ENCODE measurements at regions not wholly inside any gene's neighbourhood (a gene's known extent, or its start where the extent isn't known, plus 50 kb on each side); places are given as distances from the start of the nearest gene placed in this dataset.

DNA sequence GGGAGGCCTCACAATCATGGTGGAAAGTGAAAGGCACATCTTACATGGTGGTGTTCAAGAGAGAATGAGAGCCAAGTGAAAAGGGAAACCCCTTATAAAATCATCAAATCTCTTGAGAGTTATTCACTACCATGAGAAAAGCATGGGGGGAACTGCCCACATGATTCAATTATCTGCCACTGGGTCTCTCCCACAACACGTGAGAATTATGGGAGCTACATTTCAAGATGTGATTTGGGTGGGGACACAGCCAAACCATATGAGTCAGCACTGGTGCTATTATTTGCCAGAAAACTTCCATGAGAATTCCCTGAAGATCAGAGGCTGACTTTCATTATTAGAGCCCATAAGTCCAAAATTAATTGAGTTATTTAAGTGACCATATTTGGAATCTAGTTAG is 1001.2 kb upstream of the POT1 start:
- peaks cover 0 to 3% of the 10 kb centered on the region in 2 experiments for H3K9me3 ChIP-seq (ENCODE audit: control insufficient read depth in 1 of 2, insufficient read depth in 1 of 2, low read length in 2 of 2)
- no peaks in the 10 kb centered on the region for H3K27me3 Mint-ChIP-seq
- no peaks in the 10 kb centered on the region for H3K4me1 Mint-ChIP-seq (ENCODE audit: low read depth)
- H3K4me1 ChIP-seq (ENCODE audit: insufficient read depth, low read length) = no peaks in the 10 kb centered on the region
- H3K36me3 ChIP-seq (ENCODE audit: insufficient read depth, low read length) = no peaks in the 10 kb centered on the region
- intact Hi-C loops (cut with DNase I, micrococcal nuclease) = no loop called here
- H3K4me3 ChIP-seq (ENCODE audit: low read length) = no peak overlapping the region
- no peak overlapping the region for H3K4me3 Mint-ChIP-seq
- no peak for DNase-seq
- H3K27ac Mint-ChIP-seq = no peak overlapping the region
- ChIA-PET POLR2A (interaction anchor here (0.6 kb wide), 1 partner anchor 560 kb away, joined by 3 read pairs; no protein-coding TSS in a partner anchor), CTCF (no interaction called here)
- H3K36me3 Mint-ChIP-seq (ENCODE audit: low read depth) = no peaks in the 10 kb centered on the region
- peaks cover 2% of the 10 kb centered on the region for H3K9me3 Mint-ChIP-seq
- H3K27me3 ChIP-seq (ENCODE audit: control insufficient read depth in 1 of 2, insufficient read depth in 2 of 2, low read length in 2 of 2) = no peaks in the 10 kb centered on the region
- H3K27ac ChIP-seq (ENCODE audit: low read depth in 1 of 2, low read length in 2 of 2) = no peak overlapping the region
- no peak for ATAC-seq (ENCODE audit: poor library complexity)
- TF ChIP-seq CTCF (IDR thresholded peaks at IDR 0.05) = no peak

GRCh38 chr7:125927556-125927955 is 997.9 kb upstream of the POT1 start:
- Histone ChIP-seq H3K27ac (ENCODE audit: low read depth in 1 of 2, low read length in 2 of 2) (no peak overlapping the region), H3K4me3 (ENCODE audit: low read length) (no peak overlapping the region), H3K27me3 (ENCODE audit: control insufficient read depth in 1 of 2, insufficient read depth in 2 of 2, low read length in 2 of 2) (no peaks in the 10 kb centered on the region), H3K4me1 (ENCODE audit: insufficient read depth, low read length) (no peaks in the 10 kb centered on the region), H3K9me3 (ENCODE audit: control insufficient read depth in 1 of 2, insufficient read depth in 1 of 2, low read length in 2 of 2) (peaks cover 0 to 3% of the 10 kb centered on the region in 2 experiments), H3K36me3 (ENCODE audit: insufficient read depth, low read length) (no peaks in the 10 kb centered on the region)
- H3K27ac Mint-ChIP-seq = no peak overlapping the region
- no peak for TF ChIP-seq CTCF (IDR thresholded peaks at IDR 0.05)
- H3K9me3 Mint-ChIP-seq = peaks cover 2% of the 10 kb centered on the region
- H3K36me3 Mint-ChIP-seq (ENCODE audit: low read depth) = no peaks in the 10 kb centered on the region
- no peaks in the 10 kb centered on the region for H3K4me1 Mint-ChIP-seq (ENCODE audit: low read depth)
- no peaks in the 10 kb centered on the region for H3K27me3 Mint-ChIP-seq
- ChIA-PET POLR2A (no interaction called here), CTCF (no interaction called here)
- DNase-seq = no peak
- no peak for ATAC-seq (ENCODE audit: poor library complexity)
- no peak overlapping the region for H3K4me3 Mint-ChIP-seq
- intact Hi-C loops (cut with DNase I, micrococcal nuclease) = no loop called here

GRCh38 chr7:125926621-125927020 is 997.0 kb upstream of the POT1 start:
- intact Hi-C loops (cut with DNase I, micrococcal nuclease) = no loop called here

More at GRCh38 chr7:125926621-125927020, 997.0 kb upstream of the POT1 start:
- ATAC-seq (ENCODE audit: poor library complexity) = no peak
- Mint-ChIP-seq H3K27ac (no peak overlapping the region), H3K9me3 (peaks cover 2% of the 10 kb centered on the region), H3K27me3 (no peaks in the 10 kb centered on the region), H3K4me1 (ENCODE audit: low read depth) (no peaks in the 10 kb centered on the region), H3K4me3 (no peak overlapping the region), H3K36me3 (ENCODE audit: low read depth) (no peaks in the 10 kb centered on the region)
- TF ChIP-seq CTCF (IDR thresholded peaks at IDR 0.05) = no peak
- Histone ChIP-seq H3K36me3 (ENCODE audit: insufficient read depth, low read length) (no peaks in the 10 kb centered on the region), H3K4me1 (ENCODE audit: insufficient read depth, low read length) (no peaks in the 10 kb centered on the region), H3K4me3 (ENCODE audit: low read length) (no peak overlapping the region), H3K27ac (ENCODE audit: low read depth in 1 of 2, low read length in 2 of 2) (no peak overlapping the region), H3K9me3 (ENCODE audit: control insufficient read depth in 1 of 2, insufficient read depth in 1 of 2, low read length in 2 of 2) (peaks cover 0 to 3% of the 10 kb centered on the region in 2 experiments), H3K27me3 (ENCODE audit: control insufficient read depth in 1 of 2, insufficient read depth in 2 of 2, low read length in 2 of 2) (no peaks in the 10 kb centered on the region)
- POLR2A ChIA-PET = no interaction called here
- CTCF ChIA-PET = no interaction called here
- DNase-seq = no peak

All from CD4-positive, alpha-beta T cell (primary cell).